ENCODE measurements at regions not wholly inside any gene's neighbourhood (a gene's known extent, or its start where the extent isn't known, plus 50 kb on each side); places are given as distances from the start of the nearest gene placed in this dataset.

- Mint-ChIP-seq H3K4me3 (ENCODE audit: unreplicated experiment) (no peak overlapping the region), H3K9me3 (ENCODE audit: unreplicated experiment) (peaks cover 4% of the 10 kb centered on the region), H3K27ac (ENCODE audit: unreplicated experiment) (no peak overlapping the region), H3K27me3 (ENCODE audit: unreplicated experiment) (peaks cover 2% of the 10 kb centered on the region), H3K36me3 (ENCODE audit: unreplicated experiment) (peaks cover 5% of the 10 kb centered on the region), H3K4me1 (ENCODE audit: low read depth, unreplicated experiment) (no peaks in the 10 kb centered on the region)
- no peak for TF ChIP-seq CTCF (IDR thresholded peaks at IDR 0.05; ENCODE audit: partially characterized antibody, unreplicated experiment)
- DNase-seq, result no peak
Measured at GRCh38 chr2:4455486-4456155, 752.2 kb downstream of the DCDC2C start.

- H3K27ac Mint-ChIP-seq (ENCODE audit: unreplicated experiment), result no peak overlapping the region
- no peaks in the 10 kb centered on the region for H3K9me3 Mint-ChIP-seq (ENCODE audit: unreplicated experiment)
- H3K36me3 Mint-ChIP-seq (ENCODE audit: unreplicated experiment), result no peaks in the 10 kb centered on the region
- H3K4me3 Mint-ChIP-seq (ENCODE audit: unreplicated experiment), result no peak overlapping the region
- no peak for TF ChIP-seq CTCF (IDR thresholded peaks at IDR 0.05; ENCODE audit: partially characterized antibody, unreplicated experiment)
- H3K4me1 Mint-ChIP-seq (ENCODE audit: low read depth, unreplicated experiment), result no peaks in the 10 kb centered on the region
- H3K27me3 Mint-ChIP-seq (ENCODE audit: unreplicated experiment), result peaks cover 2% of the 10 kb centered on the region
- no peak for DNase-seq
Measured at GRCh38 chr2:4464634-4465266, 761.4 kb downstream of the DCDC2C start.

- no peak overlapping the region for H3K27ac Mint-ChIP-seq (ENCODE audit: unreplicated experiment)
- H3K4me3 Mint-ChIP-seq (ENCODE audit: unreplicated experiment), result no peak overlapping the region
- DNase-seq, result no peak
- H3K4me1 Mint-ChIP-seq (ENCODE audit: low read depth, unreplicated experiment), result no peaks in the 10 kb centered on the region
- H3K9me3 Mint-ChIP-seq (ENCODE audit: unreplicated experiment), result no peaks in the 10 kb centered on the region
- no peaks in the 10 kb centered on the region for H3K36me3 Mint-ChIP-seq (ENCODE audit: unreplicated experiment)
- no peak for TF ChIP-seq CTCF (IDR thresholded peaks at IDR 0.05; ENCODE audit: partially characterized antibody, unreplicated experiment)
- H3K27me3 Mint-ChIP-seq (ENCODE audit: unreplicated experiment), result peaks cover 2% of the 10 kb centered on the region
Measured at GRCh38 chr2:4465671-4466070, 762.3 kb downstream of the DCDC2C start.

GRCh38 chr2:4475618-4476017, 772.2 kb downstream of the DCDC2C start:
- Mint-ChIP-seq H3K36me3 (ENCODE audit: unreplicated experiment) (no peaks in the 10 kb centered on the region), H3K9me3 (ENCODE audit: unreplicated experiment) (no peaks in the 10 kb centered on the region), H3K27me3 (ENCODE audit: unreplicated experiment) (no peaks in the 10 kb centered on the region), H3K27ac (ENCODE audit: unreplicated experiment) (no peak overlapping the region), H3K4me1 (ENCODE audit: low read depth, unreplicated experiment) (no peaks in the 10 kb centered on the region), H3K4me3 (ENCODE audit: unreplicated experiment) (no peak overlapping the region)
- TF ChIP-seq CTCF (IDR thresholded peaks at IDR 0.05; ENCODE audit: partially characterized antibody, unreplicated experiment), result no peak
- DNase-seq, result no peak

GRCh38 chr2:4483050-4483449, 779.7 kb downstream of the DCDC2C start:
- Mint-ChIP-seq H3K27ac (ENCODE audit: unreplicated experiment) (no peak overlapping the region), H3K4me1 (ENCODE audit: low read depth, unreplicated experiment) (no peaks in the 10 kb centered on the region), H3K4me3 (ENCODE audit: unreplicated experiment) (no peak overlapping the region), H3K27me3 (ENCODE audit: unreplicated experiment) (no peaks in the 10 kb centered on the region), H3K9me3 (ENCODE audit: unreplicated experiment) (peaks cover 2% of the 10 kb centered on the region), H3K36me3 (ENCODE audit: unreplicated experiment) (peaks cover 26% of the 10 kb centered on the region)
- no peak for TF ChIP-seq CTCF (IDR thresholded peaks at IDR 0.05; ENCODE audit: partially characterized antibody, unreplicated experiment)
- DNase-seq, result no peak
